Upper lobe of left lung (tissue), 6 donors: ENCODE measurements at regions not wholly inside any gene's neighbourhood (a gene's known extent, or its start where the extent isn't known, plus 50 kb on each side); places are given as distances from the start of the nearest gene placed in this dataset.

ENCODE experiments used
- ATAC-seq, 2 donors: fragments of 200-7000 bp; cut with Tn5 transposase; one replicate each; pipeline ENCODE4 v1.9.1; 2022; ENCODE audit warnings: mild to moderate bottlenecking in 2 of 2, moderate library complexity in 2 of 2; ENCODE audit not compliant: low FRiP score in 2 of 2
- DNase-seq, 2 donors: peaks; one replicate each; pipeline ENCODE4 v3.0.0-alpha.2; 2019 to 2020
- H3K27ac ChIP-seq, 4 donors: fragments of 200-600 bp; sonication (generic); one replicate each; pipeline ENCODE4 v1.5.1; 2016 to 2019
- H3K27me3 ChIP-seq, 4 donors: fragments of 200-600 bp; sonication (generic); one replicate each; pipeline ENCODE4 v1.5.1; 2017 to 2019
- H3K36me3 ChIP-seq, 4 donors: fragments of 200-600 bp; sonication (generic); one replicate each; pipeline ENCODE4 v1.5.1; 2016 to 2019
- H3K4me1 ChIP-seq, 4 donors: fragments of 200-600 bp; sonication (generic); one replicate each; pipeline ENCODE4 v1.5.1; 2018 to 2019
- H3K4me3 ChIP-seq, 4 donors: fragments of 200-600 bp; sonication (generic); one replicate each; pipeline ENCODE4 v1.5.1; 2017 to 2019; ENCODE audit warnings: mild to moderate bottlenecking in 2 of 4, moderate library complexity in 1 of 4
- H3K9me3 ChIP-seq, 4 donors: fragments of 200-600 bp; sonication (generic); one replicate each; pipeline ENCODE4 v1.5.1; 2018 to 2019
- CTCF ChIP-seq, 6 experiments: fragments of 450-650 bp in 4 of 6; fragments of 200-600 bp in 2 of 6; sonication (generic) in 2 of 6; IDR thresholded peaks; one replicate each; pipeline ENCODE4 v1.5.1; 2016 to 2019; ENCODE audit warnings: antibody characterized with exemption in 6 of 6
- EP300 ChIP-seq, 4 donors: sonication (generic); formaldehyde crosslinking; IDR thresholded peaks; one replicate each; pipeline ENCODE4 v1.5.1; 2017; ENCODE audit warnings: antibody characterized with exemption in 4 of 4, control low read depth in 2 of 4
- POLR2A ChIP-seq, 4 donors: fragments of 450-650 bp; IDR thresholded peaks; one replicate each; pipeline ENCODE4 v1.5.1; 2016 to 2017; ENCODE audit warnings: antibody characterized with exemption in 4 of 4, mild to moderate bottlenecking in 2 of 4
- POLR2AphosphoS5 ChIP-seq, 2 donors: sonication (generic); formaldehyde crosslinking; IDR thresholded peaks; one replicate each; pipeline ENCODE4 v1.5.1; 2017; ENCODE audit warnings: antibody characterized with exemption in 2 of 2
- WGBS, 2 donors: methylation state at CpG; one replicate each; pipeline ENCODE4 v1.1.5; 2017 to 2018; 5-methylcytosine and 5-hydroxymethylcytosine counted together
- donor health status: DM: no; HTN: no; CAD: no; lungs with moderate emphysema.
- donor health status: DM: no; HTN: yes; CAD: no; lungs with severe emphysema.

- 54 to 68% methylated on average over 1 of the region's 1 CpG for WGBS, 2 donors
Measured at GRCh38 chr2:150571121-150571520, 83.7 kb upstream of the RND3 start.

GRCh38 chr2:150570712-150571111, 83.2 kb upstream of the RND3 start:
- H3K4me1 ChIP-seq = no peaks in the 10 kb centered on the region
- WGBS, 2 donors = 80 to 93% methylated on average over 1 of the region's 1 CpG
- H3K27ac ChIP-seq = no peak overlapping the region
- ATAC-seq (no peak), DNase-seq (no peak)
- no peaks in the 10 kb centered on the region for H3K27me3 ChIP-seq
- H3K4me3 ChIP-seq = no peak overlapping the region
- no peaks in the 10 kb centered on the region for H3K36me3 ChIP-seq
- TF ChIP-seq POLR2AphosphoS5 (IDR thresholded peaks at IDR 0.05) = no peak
- TF ChIP-seq CTCF (IDR thresholded peaks at IDR 0.05) = no peak
- TF ChIP-seq EP300 (IDR thresholded peaks at IDR 0.05) = no peak
- TF ChIP-seq POLR2A (IDR thresholded peaks at IDR 0.05) = no peak
- H3K9me3 ChIP-seq = no peaks in the 10 kb centered on the region

More at GRCh38 chr2:150571121-150571520, 83.7 kb upstream of the RND3 start:
- no peak for TF ChIP-seq POLR2A (IDR thresholded peaks at IDR 0.05)
- TF ChIP-seq POLR2AphosphoS5 (IDR thresholded peaks at IDR 0.05) = no peak
- TF ChIP-seq EP300 (IDR thresholded peaks at IDR 0.05) = no peak
- no peak for TF ChIP-seq CTCF (IDR thresholded peaks at IDR 0.05)
- ATAC-seq = no peak
- Histone ChIP-seq H3K27me3 (no peaks in the 10 kb centered on the region), H3K4me1 (no peaks in the 10 kb centered on the region), H3K36me3 (no peaks in the 10 kb centered on the region), H3K9me3 (no peaks in the 10 kb centered on the region), H3K27ac (no peak overlapping the region), H3K4me3 (no peak overlapping the region)
- DNase-seq = no peak

- Histone ChIP-seq H3K9me3 (no peaks in the 10 kb centered on the region), H3K27ac (no peak overlapping the region), H3K27me3 (no peaks in the 10 kb centered on the region), H3K4me3 (no peak overlapping the region), H3K4me1 (no peaks in the 10 kb centered on the region), H3K36me3 (no peaks in the 10 kb centered on the region)
- DNase-seq (no peak), ATAC-seq (no peak)
- TF ChIP-seq EP300 (IDR thresholded peaks at IDR 0.05) (no peak), CTCF (IDR thresholded peaks at IDR 0.05) (no peak), POLR2AphosphoS5 (IDR thresholded peaks at IDR 0.05) (no peak), POLR2A (IDR thresholded peaks at IDR 0.05) (no peak)
- 91 to 92% methylated on average over 4 of the region's 4 CpGs for WGBS, 2 donors
Measured at GRCh38 chr2:150569761-150570160, 82.3 kb upstream of the RND3 start.

- peak in 1 of 2 donors; percentile 59 for ATAC-seq
- no peak overlapping the region for H3K4me3 ChIP-seq
Measured at GRCh38 chr2:150567771-150568301, 80.4 kb upstream of the RND3 start.

More at GRCh38 chr2:150567771-150568301, 80.4 kb upstream of the RND3 start:
- Histone ChIP-seq H3K9me3 (no peaks in the 10 kb centered on the region), H3K4me1 (no peaks in the 10 kb centered on the region), H3K27ac (no peak overlapping the region), H3K27me3 (no peaks in the 10 kb centered on the region), H3K36me3 (no peaks in the 10 kb centered on the region)
- no peak for DNase-seq
- TF ChIP-seq EP300 (IDR thresholded peaks at IDR 0.05) = no peak
- no peak for TF ChIP-seq POLR2AphosphoS5 (IDR thresholded peaks at IDR 0.05)
- no peak for TF ChIP-seq CTCF (IDR thresholded peaks at IDR 0.05)
- TF ChIP-seq POLR2A (IDR thresholded peaks at IDR 0.05) = no peak
- WGBS, 2 donors = 58 to 75% methylated on average over 4 of the region's 4 CpGs
